IPS DF 4.7 (cell line): ENCODE measurements at regions not wholly inside any gene's neighbourhood (a gene's known extent, or its start where the extent isn't known, plus 50 kb on each side); places are given as distances from the start of the nearest gene placed in this dataset.
A peak's percentile ranks its signal among the peaks of the same experiment; 100 is the strongest.
"Not testable (repeated sequence)": the region's sequence is repeated elsewhere in the genome, so short reads cannot be mapped to it uniquely, and the experiment has no call there.

Experiments used
- DNase-seq: peaks from one replicate; pipeline ENCODE4 v3.0.0-alpha.2; 2013; ENCODE audit warnings: low spot score; ENCODE audit errors: extremely low read depth

- DNase-seq: no peak
Measured at GRCh38 chr5:174996941-174997340, 272.6 kb downstream of the MSX2 start.

- DNase-seq: no peak
Measured at GRCh38 chr5:174995827-174996226, 271.4 kb downstream of the MSX2 start.

GRCh38 chr5:174991847-174992246 is 267.5 kb downstream of the MSX2 start:
- no peak for DNase-seq

- no peak for DNase-seq
Measured at GRCh38 chr5:174990909-174991308, 266.5 kb downstream of the MSX2 start.

- DNase-seq: no peak
Measured at GRCh38 chr5:174987443-174988012, 263.1 kb downstream of the MSX2 start.

- no peak for DNase-seq
Measured at GRCh38 chr5:174984863-174985262, 260.5 kb downstream of the MSX2 start.

GRCh38 chr5:174982485-174982884 is 258.1 kb downstream of the MSX2 start:
- DNase-seq: no peak

GRCh38 chr5:174981416-174981815 is 257.0 kb downstream of the MSX2 start:
- no peak for DNase-seq

GRCh38 chr5:174980952-174981351 is 256.6 kb downstream of the MSX2 start:
- no peak for DNase-seq

- no peak for DNase-seq
Measured at GRCh38 chr5:174972291-174972690, 247.9 kb downstream of the MSX2 start.

- DNase-seq: no peak
Measured at GRCh38 chr5:174971210-174971609, 246.8 kb downstream of the MSX2 start.

GRCh38 chr5:174970502-174970901 is 246.1 kb downstream of the MSX2 start:
- DNase-seq: no peak

- DNase-seq: no peak
Measured at GRCh38 chr5:174953871-174954270, 229.5 kb downstream of the MSX2 start.

- peak; percentile 58 for DNase-seq
Measured at GRCh38 chr5:174951151-174951780, 226.9 kb downstream of the MSX2 start.

GRCh38 chr5:174947548-174947947 is 223.2 kb downstream of the MSX2 start:
- no peak for DNase-seq

GRCh38 chr5:174945853-174946252 is 221.5 kb downstream of the MSX2 start:
- DNase-seq: no peak

GRCh38 chr5:174943785-174944184 is 219.4 kb downstream of the MSX2 start:
- DNase-seq: no peak

- not testable (repeated sequence) for DNase-seq
Measured at GRCh38 chr5:174943002-174943401, 218.6 kb downstream of the MSX2 start.

GRCh38 chr5:174937201-174938123 is 213.1 kb downstream of the MSX2 start:
- no peak for DNase-seq

- peak; percentile 51 for DNase-seq
Measured at GRCh38 chr5:174935854-174936474, 211.6 kb downstream of the MSX2 start.

- not testable (repeated sequence) for DNase-seq
Measured at GRCh38 chr5:174931033-174931432, 206.7 kb downstream of the MSX2 start.

GRCh38 chr5:174925586-174925985 is 201.2 kb downstream of the MSX2 start:
- DNase-seq: no peak
